IMR-90 (cell line): ENCODE measurements at regions not wholly inside any gene's neighbourhood (a gene's known extent, or its start where the extent isn't known, plus 50 kb on each side); places are given as distances from the start of the nearest gene placed in this dataset.

ENCODE experiments used
- ATAC-seq: fragments of 200-7000 bp; cut with Tn5 transposase; 2 replicates; pipeline ENCODE4 v1.9.1; 2020; ENCODE audit warnings: low read depth, mild to moderate bottlenecking, moderate library complexity
- BruUV-seq: library from RNA; stranded (reverse); fragments of 400-500 nt; replicated peaks from 2 replicates; lab custom pipeline; 2021; lab: Mats Ljungman, UMichigan
- CTCF ChIA-PET: fragments of 300-600 bp; formaldehyde crosslinking; extraction: SDS; loops from one replicate; lab custom pipeline; 2021; ENCODE audit warnings: antibody characterized with exemption; lab: Yijun Ruan, JAX
- POLR2A ChIA-PET: fragments of 300-600 bp; sonication (Branson Sonifier 250); formaldehyde crosslinking; loops from one replicate; lab custom pipeline; 2022; ENCODE audit warnings: antibody characterized with exemption; ENCODE audit not compliant: unreplicated experiment; lab: Charles Lee
- DNase-seq: peaks from one replicate; pipeline ENCODE4 v3.0.0; 2013
- H2AFZ ChIP-seq: replicated peaks from 2 replicates; pipeline ENCODE3; 2013; ENCODE audit warnings: low read length, mild to moderate bottlenecking; ENCODE audit not compliant: poor library complexity
- H2AK5ac ChIP-seq: 2 replicates; pipeline ENCODE4 v1.6.1; 2013; ENCODE audit warnings: low read depth, low read length, inconsistent platforms
- H2AK9ac ChIP-seq: replicated peaks from 2 replicates; pipeline ENCODE3; 2013; ENCODE audit warnings: mild to moderate bottlenecking, low read depth, low read length, moderate library complexity; ENCODE audit not compliant: poor library complexity
- H2BK120ac ChIP-seq: 2 replicates; pipeline ENCODE4 v1.6.1; 2013; ENCODE audit warnings: low read depth, low read length, inconsistent platforms
- H2BK15ac ChIP-seq: 3 replicates; pipeline ENCODE4 v1.6.1; 2013; ENCODE audit warnings: low read depth, low read length, inconsistent platforms
- H2BK20ac ChIP-seq: 2 replicates; pipeline ENCODE4 v1.6.1; 2013; ENCODE audit warnings: low read depth, mild to moderate bottlenecking, inconsistent platforms, low read length, moderate library complexity
- H2BK5ac ChIP-seq: 2 replicates; pipeline ENCODE4 v1.6.1; 2013; ENCODE audit warnings: mild to moderate bottlenecking, low read depth, low read length, inconsistent platforms; ENCODE audit not compliant: poor library complexity, severe bottlenecking
- H3K14ac ChIP-seq: replicated peaks from 2 replicates; pipeline ENCODE4 v1.6.1; 2013; ENCODE audit warnings: low read depth, low read length, inconsistent platforms
- H3K18ac ChIP-seq: 2 replicates; pipeline ENCODE4 v1.6.1; 2013; ENCODE audit warnings: low read depth, low read length, control low read depth
- H3K23ac ChIP-seq: 2 replicates; pipeline ENCODE4 v1.6.1; 2013; ENCODE audit warnings: low read depth, low read length, inconsistent platforms
- H3K27ac ChIP-seq: 2 replicates; pipeline ENCODE4 v1.5.1; 2013; ENCODE audit warnings: mild to moderate bottlenecking, control low read depth, low read length; ENCODE audit not compliant: insufficient read depth
- H3K27me3 ChIP-seq: 2 replicates; pipeline ENCODE4 v1.6.1; 2013; ENCODE audit warnings: low read length; ENCODE audit not compliant: control insufficient read depth, insufficient read depth
- H3K36me3 ChIP-seq: 2 replicates; pipeline ENCODE4 v1.6.1; 2013; ENCODE audit warnings: low read length, mixed read lengths; ENCODE audit not compliant: control insufficient read depth, insufficient read depth
- H3K4ac ChIP-seq: 2 replicates; pipeline ENCODE4 v1.6.1; 2013; ENCODE audit warnings: low read depth, low read length, inconsistent platforms
- H3K4me1 ChIP-seq: 2 replicates; pipeline ENCODE4 v1.6.1; 2013; ENCODE audit warnings: low read length, mixed read lengths; ENCODE audit not compliant: control insufficient read depth, insufficient read depth
- H3K4me2 ChIP-seq: 2 replicates; pipeline ENCODE4 v1.6.1; 2013; ENCODE audit warnings: low read depth, mild to moderate bottlenecking, control low read depth, low read length, moderate library complexity
- H3K4me3 ChIP-seq: 2 replicates; pipeline ENCODE4 v1.5.1; 2013; ENCODE audit warnings: low read depth, mild to moderate bottlenecking, control low read depth, low read length, moderate library complexity; ENCODE audit not compliant: insufficient read depth
- H3K56ac ChIP-seq: 2 replicates; pipeline ENCODE4 v1.6.1; 2013; ENCODE audit warnings: low read length, inconsistent platforms; ENCODE audit not compliant: insufficient read depth; ENCODE audit errors: extremely low read depth
- H3K79me1 ChIP-seq, 2 experiments: 2 replicates each; pipeline ENCODE4 v1.6.1; 2013; ENCODE audit warnings: low read length in 2 of 2, inconsistent platforms in 1 of 2, low read depth in 1 of 2
- H3K9ac ChIP-seq: 2 replicates; pipeline ENCODE4 v1.6.1; 2013; ENCODE audit warnings: low read depth, low read length, control low read depth
- H3K9me1 ChIP-seq: 2 replicates; pipeline ENCODE4 v1.6.1; 2013; ENCODE audit warnings: low read length, inconsistent platforms; ENCODE audit not compliant: insufficient read depth
- H3K9me3 ChIP-seq: 2 replicates; pipeline ENCODE4 v1.6.1; 2013; ENCODE audit warnings: low read length; ENCODE audit not compliant: control insufficient read depth, insufficient read depth
- H4K20me1 ChIP-seq: 2 replicates; pipeline ENCODE4 v1.6.1; 2013; ENCODE audit warnings: low read length, inconsistent platforms; ENCODE audit not compliant: insufficient read depth
- H4K5ac ChIP-seq: 2 replicates; pipeline ENCODE4 v1.6.1; 2013; ENCODE audit warnings: mild to moderate bottlenecking, low read depth, low read length, control low read depth
- H4K8ac ChIP-seq, 2 experiments: 2 replicates each; pipeline ENCODE4 v1.6.1; 2013; ENCODE audit warnings: low read depth in 2 of 2, low read length in 2 of 2, control low read depth in 1 of 2, inconsistent platforms in 1 of 2
- H4K91ac ChIP-seq: 2 replicates; pipeline ENCODE4 v1.6.1; 2013; ENCODE audit warnings: low read depth, low read length, inconsistent platforms; ENCODE audit not compliant: insufficient read depth
- MAFK ChIP-seq: IDR thresholded peaks from 2 replicates; pipeline ENCODE4 v1.6.1; 2012; ENCODE audit warnings: low read depth, low read length, improper control_type of control experiment
- MXI1 ChIP-seq: IDR thresholded peaks from 2 replicates; pipeline ENCODE4 v1.6.1; 2012; ENCODE audit warnings: low read depth, mild to moderate bottlenecking, low read length, moderate library complexity, borderline replicate concordance
- RCOR1 ChIP-seq: IDR thresholded peaks from 2 replicates; pipeline ENCODE4 v1.6.1; 2012; ENCODE audit warnings: mild to moderate bottlenecking, low read length, improper control_type of control experiment; ENCODE audit not compliant: insufficient replicate concordance
- WGBS, 2 experiments: methylation state at CpG; one replicate each; pipeline versions ENCODE4 v1.1.5 to v1.1.7; 2013; ENCODE audit warnings: missing lambda C conversion rate in 2 of 2; ENCODE audit not compliant: insufficient read length in 1 of 2; ENCODE audit errors: extremely low coverage in 2 of 2; 5-methylcytosine and 5-hydroxymethylcytosine counted together
- dilution Hi-C: fragments of 300-500 bp; cut with HindIII; formaldehyde crosslinking; loops from one replicate; pipeline ENCODE4 v1.14.3; 2018; ENCODE audit warnings: low sequenced_read_pairs; ENCODE audit not compliant: unreplicated experiment
- in situ Hi-C: fragments of 300-500 bp; cut with MboI; formaldehyde crosslinking; loops from 3 replicates; pipeline ENCODE4 v1.14.3; 2019; ENCODE audit warnings: low sequenced_read_pairs, inconsistent platforms, mixed read lengths
- intact Hi-C: fragments of 100-400 bp; cut with micrococcal nuclease; formaldehyde crosslinking; loops from 2 replicates; pipeline ENCODE4 v1.10.0; 2022

DNA sequence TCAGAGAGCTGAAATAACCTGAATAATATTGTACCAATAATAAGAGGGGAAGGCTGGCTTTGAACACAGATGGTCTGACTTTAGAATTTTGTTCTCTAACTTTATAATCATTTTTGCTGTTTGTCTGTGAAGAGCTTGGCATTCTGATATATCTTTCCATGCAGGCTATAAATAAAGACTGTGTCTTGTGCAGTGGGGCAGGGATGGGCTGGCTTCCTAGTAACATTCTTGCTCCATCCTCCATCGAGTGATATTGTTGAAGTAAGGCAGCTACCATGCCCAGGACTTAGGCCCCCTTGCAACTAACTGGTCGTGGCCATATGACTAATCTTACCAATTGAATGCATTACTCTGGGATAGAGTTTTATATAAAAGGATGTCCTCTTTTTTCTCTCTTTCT, 234.7 kb upstream of the IRX3 start:
- no peak overlapping the region for H3K9ac ChIP-seq
- no peak overlapping the region for H4K5ac ChIP-seq
- H3K27ac ChIP-seq = no peak overlapping the region
- H2BK20ac ChIP-seq = no peak overlapping the region
- H3K23ac ChIP-seq = no peak overlapping the region
- BruUV-seq = no TSS peak
- peaks cover 2% of the 10 kb centered on the region; the same call in 1 of the 2 replicates for H3K9me3 ChIP-seq
- H3K27me3 ChIP-seq = no peaks in the 10 kb centered on the region
- no peak overlapping the region for H2BK120ac ChIP-seq
- H3K4me1 ChIP-seq = no peaks in the 10 kb centered on the region
- no peak overlapping the region for H3K14ac ChIP-seq
- no peak overlapping the region for H2BK15ac ChIP-seq
- dilution Hi-C loops (no loop called here), in situ Hi-C loops (no loop called here), intact Hi-C loops (no loop called here)
- H3K36me3 ChIP-seq = no peaks in the 10 kb centered on the region
- no peak overlapping the region for H4K91ac ChIP-seq
- H3K4ac ChIP-seq = no peak overlapping the region
- no peak overlapping the region for H4K8ac ChIP-seq
- no peak overlapping the region for H2AFZ ChIP-seq
- CTCF ChIA-PET = no interaction called here
- no peak overlapping the region for H2BK5ac ChIP-seq
- H3K4me3 ChIP-seq = no peak overlapping the region
- no CpG with 5 or more reads among the region's 2 CpGs for WGBS, 2 experiments
- POLR2A ChIA-PET = no interaction called here
- no peak overlapping the region for H3K4me2 ChIP-seq
- H3K79me1 ChIP-seq = no peaks in the 10 kb centered on the region
- no peaks in the 10 kb centered on the region for H4K20me1 ChIP-seq
- DNase-seq (no peak), ATAC-seq (no peak)
- TF ChIP-seq MXI1 (no peak), MAFK (no peak), RCOR1 (no peak)
- no peak overlapping the region for H3K18ac ChIP-seq
- H3K9me1 ChIP-seq = no peaks in the 10 kb centered on the region
- H2AK5ac ChIP-seq = no peak overlapping the region
- H3K56ac ChIP-seq = no peak overlapping the region
- no peak overlapping the region for H2AK9ac ChIP-seq
